HepG2 (cell line): ENCODE measurements at regions not wholly inside any gene's neighbourhood (a gene's known extent, or its start where the extent isn't known, plus 50 kb on each side); places are given as distances from the start of the nearest gene placed in this dataset.

ENCODE experiments used
- GTF3A ChIP-seq: sonication (generic); formaldehyde crosslinking; conservative IDR thresholded peaks from 2 replicates; pipeline ENCODE4 v1.4.0; 2020; ENCODE audit warnings: mild to moderate bottlenecking, missing genetic modification reagents
- MAX ChIP-seq: IDR thresholded peaks from 2 replicates; pipeline ENCODE4 v1.6.1; 2012; ENCODE audit warnings: inconsistent platforms
- MLX ChIP-seq: IDR thresholded peaks from 2 replicates; pipeline ENCODE4 v1.6.1; 2016
- MXD1 ChIP-seq: sonication (generic); formaldehyde crosslinking; IDR thresholded peaks from 2 replicates; pipeline ENCODE4 v1.4.0; 2020; ENCODE audit warnings: mild to moderate bottlenecking, missing genetic modification reagents
- PBX3 ChIP-seq: sonication (generic); formaldehyde crosslinking; IDR thresholded peaks from 2 replicates; pipeline ENCODE4 v1.8.1; 2023; ENCODE audit warnings: missing genetic modification reagents, inconsistent platforms, borderline replicate concordance
- SRSF9 ChIP-seq: fragments of 200-400 bp; formaldehyde crosslinking; IDR thresholded peaks from 2 replicates; pipeline ENCODE4 v1.6.1; 2018; ENCODE audit warnings: borderline replicate concordance, mild to moderate bottlenecking, low read depth, low read length; ENCODE audit not compliant: insufficient read depth, poor library complexity, severe bottlenecking
- STAT6 ChIP-seq: sonication (generic); formaldehyde crosslinking; IDR thresholded peaks from 2 replicates; pipeline ENCODE4 v1.4.0; 2020; ENCODE audit warnings: missing genetic modification reagents, mild to moderate bottlenecking, borderline replicate concordance
- ZBTB44 ChIP-seq: sonication (generic); formaldehyde crosslinking; IDR thresholded peaks from 2 replicates; pipeline ENCODE4 v1.4.0; 2020; ENCODE audit warnings: missing genetic modification reagents
- ZFP37 ChIP-seq: sonication (generic); formaldehyde crosslinking; IDR thresholded peaks from 2 replicates; pipeline ENCODE4 v1.4.0; 2020; ENCODE audit warnings: missing genetic modification reagents, borderline replicate concordance
- ZHX2 ChIP-seq, 2 experiments: sonication (generic) in 1 of 2; formaldehyde crosslinking in 1 of 2; IDR thresholded peaks; 2 replicates each; pipeline versions ENCODE4 v1.6.1 to v1.9.0; 2014 to 2022; ENCODE audit warnings: antibody characterized with exemption in 1 of 2, borderline replicate concordance in 1 of 2, inconsistent platforms in 1 of 2, low read depth in 1 of 2, missing genetic modification reagents in 1 of 2
- ZMAT3 ChIP-seq: sonication (generic); formaldehyde crosslinking; conservative IDR thresholded peaks from 2 replicates; pipeline ENCODE4 v1.7.0; 2021; ENCODE audit warnings: missing genetic modification reagents
- ZNF446 ChIP-seq: sonication (generic); formaldehyde crosslinking; IDR thresholded peaks from 2 replicates; pipeline ENCODE4 v1.5.0; 2020; ENCODE audit warnings: mild to moderate bottlenecking, missing genetic modification reagents
- ZNF616 ChIP-seq: sonication (generic); formaldehyde crosslinking; IDR thresholded peaks from 2 replicates; pipeline ENCODE4 v1.5.0; 2020; ENCODE audit warnings: low read depth, mild to moderate bottlenecking, missing genetic modification reagents
- ZNF761 ChIP-seq: sonication (generic); formaldehyde crosslinking; conservative IDR thresholded peaks from 2 replicates; pipeline ENCODE4 v1.4.0; 2020; ENCODE audit warnings: mild to moderate bottlenecking, missing genetic modification reagents

GRCh38 chr11:43576803-43577521 lies 103.6 kb upstream of the HSD17B12 start (continued):
- no peak for TF ChIP-seq PBX3 (CRISPR knock-in tag)
- TF ChIP-seq ZFP37 (CRISPR knock-in tag): no peak
- no peak for TF ChIP-seq ZNF446
- no peak for TF ChIP-seq MLX (CRISPR knock-in tag)
- TF ChIP-seq STAT6 (CRISPR knock-in tag): no peak
- TF ChIP-seq ZBTB44 (CRISPR knock-in tag): peak; percentile 72; the same call in 1 of the 2 replicates
- TF ChIP-seq ZHX2 (IDR thresholded peaks at IDR 0.05; ENCODE audit: low read depth): no peak
- TF ChIP-seq ZHX2 (CRISPR knock-in tag; IDR thresholded peaks at IDR 0.05; ENCODE audit: borderline replicate concordance): 0 out of 2 replicates have a peak, but pooled peaks have one; percentile 51
- TF ChIP-seq MAX: no peak
- no peak for TF ChIP-seq ZNF761 (CRISPR knock-in tag)
- peak; percentile 78; the same call in 1 of the 2 replicates for TF ChIP-seq ZMAT3 (CRISPR knock-in tag)
- TF ChIP-seq MXD1 (CRISPR knock-in tag): no peak
- no peak for TF ChIP-seq ZNF616 (CRISPR knock-in tag)
- TF ChIP-seq SRSF9: no peak
- no peak for TF ChIP-seq GTF3A (CRISPR knock-in tag)
